Limb (tissue), 2 donors: ENCODE measurements at regions not wholly inside any gene's neighbourhood (a gene's known extent, or its start where the extent isn't known, plus 50 kb on each side); places are given as distances from the start of the nearest gene placed in this dataset.
"Not testable (repeated sequence)": the region's sequence is repeated elsewhere in the genome, so short reads cannot be mapped to it uniquely, and the experiment has no call there.

Experiments
- DNase-seq, 2 donors: peaks; one replicate each; pipeline ENCODE4 v3.0.0-alpha.2; 2016; ENCODE audit errors: extremely low spot score in 2 of 2

- DNase-seq: peak in 1 of 2 donors; percentile 33
These were observed 60.5 kb downstream of the AREG start for GRCh38 chr4:74505355-74505978.

GRCh38 chr4:74509363-74509762 lies 64.4 kb downstream of the AREG start:
- DNase-seq: not testable (repeated sequence)

GRCh38 chr4:74516303-74516702 lies 71.4 kb downstream of the AREG start:
- no peak for DNase-seq

GRCh38 chr4:74517996-74518395 lies 73.1 kb downstream of the AREG start:
- no peak for DNase-seq

- DNase-seq: no peak
These were observed 77.5 kb downstream of the AREG start for GRCh38 chr4:74522251-74522991.

GRCh38 chr4:74523096-74523495 lies 78.2 kb downstream of the AREG start:
- no peak for DNase-seq

GRCh38 chr4:74524985-74525384 lies 80.0 kb downstream of the AREG start:
- no peak for DNase-seq

- DNase-seq: no peak
These were observed 82.1 kb downstream of the AREG start for GRCh38 chr4:74527049-74527448.

GRCh38 chr4:74528178-74528577 lies 83.2 kb downstream of the AREG start:
- no peak for DNase-seq

GRCh38 chr4:74529284-74530041 lies 84.5 kb downstream of the AREG start:
- DNase-seq: no peak

- DNase-seq: peak in 1 of 2 donors; percentile 25
These were observed 87.2 kb downstream of the AREG start for GRCh38 chr4:74531963-74532794.

GRCh38 chr4:74534121-74534520 lies 89.2 kb downstream of the AREG start:
- no peak for DNase-seq

GRCh38 chr4:74534936-74535335 lies 90.0 kb downstream of the AREG start:
- no peak for DNase-seq

- DNase-seq: no peak
These were observed 90.6 kb downstream of the AREG start for GRCh38 chr4:74535512-74535911.

GRCh38 chr4:74536557-74536956 lies 91.6 kb downstream of the AREG start:
- DNase-seq: no peak

GRCh38 chr4:74537459-74537858 lies 92.5 kb downstream of the AREG start:
- no peak for DNase-seq

- no peak for DNase-seq
These were observed 94.3 kb downstream of the AREG start for GRCh38 chr4:74539044-74539790.

- no peak for DNase-seq
These were observed 95.3 kb downstream of the AREG start for GRCh38 chr4:74540193-74540592.

GRCh38 chr4:74541667-74542066 lies 96.7 kb downstream of the AREG start:
- no peak for DNase-seq

- no peak for DNase-seq
These were observed 98.4 kb downstream of the AREG start for GRCh38 chr4:74543231-74543781.

GRCh38 chr4:74543983-74544382 lies 99.0 kb downstream of the AREG start:
- no peak for DNase-seq
